Lung (tissue), 11 donors: ENCODE measurements at regions not wholly inside any gene's neighbourhood (a gene's known extent, or its start where the extent isn't known, plus 50 kb on each side); places are given as distances from the start of the nearest gene placed in this dataset.
A peak's percentile ranks its signal among the peaks of the same experiment; 100 is the strongest.

Experiments used
- ATAC-seq: fragments of 200-7000 bp; cut with Tn5 transposase; one replicate; pipeline ENCODE4 v1.9.1; 2020; ENCODE audit warnings: moderate number of reproducible peaks; ENCODE audit not compliant: insufficient read depth, low FRiP score
- DNase-seq, 3 donors: peaks; one replicate each; pipeline ENCODE4 v3.0.0-alpha.2; 2013 to 2017
- H3K27ac ChIP-seq, 2 donors: one replicate each; pipeline ENCODE4 v1.5.1; 2013; ENCODE audit warnings: mild to moderate bottlenecking in 2 of 2, moderate library complexity in 2 of 2, control low read depth in 1 of 2, inconsistent platforms in 1 of 2, low read depth in 1 of 2, low read length in 1 of 2
- H3K27me3 ChIP-seq, 3 donors: one replicate each; pipeline ENCODE4 v1.5.1; 2013; ENCODE audit warnings: low read length in 2 of 3; ENCODE audit not compliant: control insufficient read depth in 3 of 3, insufficient read depth in 3 of 3
- H3K36me3 ChIP-seq, 4 donors: one replicate each; pipeline ENCODE4 v1.5.1; 2013; ENCODE audit warnings: low read length in 4 of 4, mild to moderate bottlenecking in 1 of 4, moderate library complexity in 1 of 4; ENCODE audit not compliant: control insufficient read depth in 4 of 4, insufficient read depth in 4 of 4
- H3K4me1 ChIP-seq, 5 donors: one replicate each; pipeline ENCODE4 v1.5.1; 2013; ENCODE audit warnings: low read length in 5 of 5, mild to moderate bottlenecking in 2 of 5, moderate library complexity in 1 of 5; ENCODE audit not compliant: control insufficient read depth in 5 of 5, insufficient read depth in 5 of 5
- H3K4me3 ChIP-seq: one replicate; pipeline ENCODE4 v1.5.1; 2013; ENCODE audit warnings: mild to moderate bottlenecking, control low read depth, moderate library complexity
- H3K9ac ChIP-seq, 2 donors: one replicate each; pipeline ENCODE4 v1.5.1; 2013; ENCODE audit warnings: low read length in 2 of 2, control low read depth in 1 of 2; ENCODE audit not compliant: insufficient read depth in 1 of 2
- H3K9me3 ChIP-seq, 4 donors: one replicate each; pipeline ENCODE4 v1.5.1; 2013; ENCODE audit warnings: low read length in 3 of 4, mild to moderate bottlenecking in 1 of 4, moderate library complexity in 1 of 4; ENCODE audit not compliant: control insufficient read depth in 4 of 4, insufficient read depth in 3 of 4
- WGBS, 2 donors: extraction: QIAGEN DNeasy Blood & Tissue Kit; methylation state at CpG; one replicate each; pipeline ENCODE4 v1.1.7; 2013; 5-methylcytosine and 5-hydroxymethylcytosine counted together
- TF ChIP-seq, protein P1 (sequence below): IDR thresholded peaks from 2 replicates; pipeline ENCODE4 v1.5.1; 2012; ENCODE audit warnings: mild to moderate bottlenecking; ENCODE audit errors: control extremely low read depth, extremely low read depth
- donor health status: control.
- donor health status: control.
- donor health status: Bipolar disorder and iron deficiency.
- donor health status: healthy.
- donor health status: DM: yes; HTN: yes; CAD: no.

DNA sequence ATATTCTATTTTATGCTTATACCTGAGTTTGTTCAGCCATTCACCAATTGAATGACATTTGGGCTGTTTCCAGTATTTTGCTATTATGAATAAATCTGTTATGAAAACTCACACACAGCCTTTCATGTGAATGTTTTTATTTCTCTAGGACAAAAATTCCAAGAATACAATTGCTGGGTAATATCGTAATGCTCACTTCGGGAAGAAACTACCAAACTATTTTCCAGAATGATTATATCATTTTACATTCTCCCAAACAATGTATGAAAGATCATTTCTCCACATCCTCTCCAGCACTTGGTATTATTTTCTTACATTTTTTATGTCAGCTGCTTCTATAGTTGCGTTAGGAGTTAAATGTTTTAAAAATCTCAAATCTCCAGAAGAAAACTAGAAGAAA is 58.3 kb upstream of the LHFPL2 start:
- WGBS, 2 donors = 71 to 87% methylated on average over 3 of the region's 3 CpGs
- Histone ChIP-seq H3K4me3 (no peak overlapping the region), H3K27ac (no peak overlapping the region), H3K27me3 (no peaks in the 10 kb centered on the region), H3K9me3 (no peaks in the 10 kb centered on the region), H3K9ac (no peak overlapping the region), H3K36me3 (no peaks in the 10 kb centered on the region), H3K4me1 (no peaks in the 10 kb centered on the region)
- ATAC-seq (no peak), DNase-seq (no peak)
- TF ChIP-seq, protein P1, sequence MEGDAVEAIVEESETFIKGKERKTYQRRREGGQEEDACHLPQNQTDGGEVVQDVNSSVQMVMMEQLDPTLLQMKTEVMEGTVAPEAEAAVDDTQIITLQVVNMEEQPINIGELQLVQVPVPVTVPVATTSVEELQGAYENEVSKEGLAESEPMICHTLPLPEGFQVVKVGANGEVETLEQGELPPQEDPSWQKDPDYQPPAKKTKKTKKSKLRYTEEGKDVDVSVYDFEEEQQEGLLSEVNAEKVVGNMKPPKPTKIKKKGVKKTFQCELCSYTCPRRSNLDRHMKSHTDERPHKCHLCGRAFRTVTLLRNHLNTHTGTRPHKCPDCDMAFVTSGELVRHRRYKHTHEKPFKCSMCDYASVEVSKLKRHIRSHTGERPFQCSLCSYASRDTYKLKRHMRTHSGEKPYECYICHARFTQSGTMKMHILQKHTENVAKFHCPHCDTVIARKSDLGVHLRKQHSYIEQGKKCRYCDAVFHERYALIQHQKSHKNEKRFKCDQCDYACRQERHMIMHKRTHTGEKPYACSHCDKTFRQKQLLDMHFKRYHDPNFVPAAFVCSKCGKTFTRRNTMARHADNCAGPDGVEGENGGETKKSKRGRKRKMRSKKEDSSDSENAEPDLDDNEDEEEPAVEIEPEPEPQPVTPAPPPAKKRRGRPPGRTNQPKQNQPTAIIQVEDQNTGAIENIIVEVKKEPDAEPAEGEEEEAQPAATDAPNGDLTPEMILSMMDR = no peak

DNA sequence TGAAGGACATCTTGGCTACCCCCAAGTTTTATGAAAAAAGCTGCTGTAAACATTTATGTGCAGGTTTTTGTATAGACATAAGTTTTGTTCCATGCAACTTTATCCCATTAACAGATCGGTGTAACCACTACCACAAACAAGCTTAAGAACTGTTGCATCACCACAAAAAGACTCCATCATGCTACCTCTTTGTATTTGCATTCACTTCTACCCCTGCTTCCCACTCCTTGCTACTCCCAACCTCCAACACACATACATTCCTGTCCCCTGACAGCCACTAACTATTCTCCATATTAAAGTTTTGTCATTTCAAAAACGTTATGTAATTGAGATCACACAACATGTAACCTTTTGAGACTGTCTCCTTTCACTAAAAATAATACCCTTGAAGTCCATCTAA is 57.8 kb upstream of the LHFPL2 start:
- H3K27me3 ChIP-seq = no peaks in the 10 kb centered on the region
- WGBS, 2 donors = 71 to 82% methylated on average over 2 of the region's 2 CpGs

DNA sequence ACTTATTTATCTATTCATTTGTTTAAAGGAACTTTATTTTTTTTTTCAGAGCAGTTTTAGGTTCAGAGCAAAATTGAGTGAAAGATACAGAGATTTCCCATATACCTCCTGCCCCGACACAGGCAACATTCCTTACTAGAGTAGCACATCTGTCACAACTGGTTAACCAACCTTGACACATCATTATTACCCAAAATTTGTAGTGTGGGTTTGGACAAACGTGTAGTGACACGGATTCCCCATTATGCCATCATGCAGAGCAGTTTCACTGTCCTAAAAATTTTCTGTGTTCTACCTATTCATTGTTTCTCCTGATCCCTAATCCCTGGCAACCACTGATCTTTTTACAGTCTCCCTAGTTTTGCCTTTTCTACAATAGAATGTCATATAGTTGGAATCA is 57.3 kb upstream of the LHFPL2 start:
- ATAC-seq = no peak
- Histone ChIP-seq H3K4me1 (no peaks in the 10 kb centered on the region), H3K9me3 (no peaks in the 10 kb centered on the region), H3K9ac (no peak overlapping the region), H3K27ac (no peak overlapping the region), H3K4me3 (no peak overlapping the region), H3K27me3 (no peaks in the 10 kb centered on the region), H3K36me3 (no peaks in the 10 kb centered on the region)
- WGBS, 2 donors = 90 to 91% methylated on average over 3 of the region's 3 CpGs
- no peak for DNase-seq
- TF ChIP-seq, protein P1 = no peak

More for the DNA sequence above, 57.8 kb upstream of the LHFPL2 start:
- Histone ChIP-seq H3K4me3 (no peak overlapping the region), H3K9ac (no peak overlapping the region), H3K4me1 (no peaks in the 10 kb centered on the region), H3K27ac (no peak overlapping the region), H3K9me3 (no peaks in the 10 kb centered on the region), H3K36me3 (no peaks in the 10 kb centered on the region)
- TF ChIP-seq, protein P1 = no peak
- ATAC-seq (no peak), DNase-seq (no peak)

DNA sequence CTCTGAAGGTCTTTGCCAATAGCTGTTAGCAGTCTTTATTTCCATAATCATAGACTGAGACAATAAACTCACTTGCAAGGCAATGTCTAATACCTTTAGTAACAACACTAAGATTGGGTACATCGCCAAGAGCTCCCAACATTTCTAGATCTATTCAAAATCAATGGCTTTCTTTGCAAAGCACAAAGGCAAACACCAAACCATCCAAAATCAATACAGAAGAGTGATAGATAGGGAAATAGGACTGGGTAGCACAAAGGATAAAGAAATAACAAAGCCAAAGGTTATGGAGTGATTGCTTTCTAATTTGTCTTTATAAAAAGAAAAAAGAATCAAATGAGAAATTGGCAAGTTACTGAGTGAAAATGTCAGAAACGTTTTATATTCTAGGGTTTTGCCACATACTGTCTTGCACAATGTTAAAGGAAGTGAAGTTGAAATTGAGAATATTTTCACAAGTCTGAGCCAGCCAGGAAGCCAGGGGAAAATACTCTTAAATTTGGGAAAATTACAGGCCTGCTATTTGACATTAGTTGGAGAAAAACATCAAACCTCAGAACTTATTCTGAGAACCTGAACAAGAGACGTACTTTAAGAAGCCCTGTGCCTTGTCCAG is 53.3 kb upstream of the LHFPL2 start:
- 59 to 68% methylated on average over 3 of the region's 3 CpGs for WGBS, 2 donors
- no peaks in the 10 kb centered on the region for H3K27me3 ChIP-seq
- DNase-seq (peak in 1 of 3 donors; percentile 29), ATAC-seq (no peak)
- TF ChIP-seq, protein P1 = no peak
- no peak overlapping the region for H3K27ac ChIP-seq
- H3K9ac ChIP-seq = no peak overlapping the region
- H3K9me3 ChIP-seq = no peaks in the 10 kb centered on the region
- H3K36me3 ChIP-seq = no peaks in the 10 kb centered on the region
- H3K4me3 ChIP-seq = no peak overlapping the region
- H3K4me1 ChIP-seq = peaks cover 0 to 1% (median 0%) of the 10 kb centered on the region in 5 donors
